ENCODE measurements at regions not wholly inside any gene's neighbourhood (a gene's known extent, or its start where the extent isn't known, plus 50 kb on each side); places are given as distances from the start of the nearest gene placed in this dataset.
A peak's percentile ranks its signal among the peaks of the same experiment; 100 is the strongest.

- Histone ChIP-seq H3K4me3 (ENCODE audit: insufficient read depth in 1 of 2, low read depth in 1 of 2, low read length in 2 of 2) (no peak overlapping the region), H3K27ac (ENCODE audit: low read length, poor library complexity, severe bottlenecking) (no peak overlapping the region), H4K91ac (ENCODE audit: low read length) (no peak overlapping the region), H3K4me2 (ENCODE audit: low read length, poor library complexity, severe bottlenecking) (no peak overlapping the region), H2BK5ac (ENCODE audit: low read depth, low read length, poor library complexity, severe bottlenecking) (no peak overlapping the region), H3K18ac (ENCODE audit: low read depth in 1 of 2, low read length in 2 of 2) (no peak overlapping the region), H3K79me1 (replicated peaks; ENCODE audit: low read length, poor library complexity, severe bottlenecking) (no peaks in the 10 kb centered on the region), H3K27me3 (ENCODE audit: control insufficient read depth in 1 of 2, insufficient read depth in 1 of 2, low read length in 2 of 2) (no peaks in the 10 kb centered on the region), H3K9me3 (ENCODE audit: control insufficient read depth, low read length) (no peaks in the 10 kb centered on the region), H2AK5ac (ENCODE audit: low read length, severe bottlenecking) (no peak overlapping the region), H2AFZ (ENCODE audit: low read depth, low read length) (no peak overlapping the region), H3K36me3 (ENCODE audit: control insufficient read depth in 1 of 2, insufficient read depth in 2 of 2, low read depth in 1 of 2, low read length in 2 of 2) (no peaks in the 10 kb centered on the region), H3K4ac (ENCODE audit: low read depth in 1 of 2, low read length in 2 of 2) (no peak overlapping the region), H4K8ac (ENCODE audit: low read length) (no peak overlapping the region), H2BK120ac (ENCODE audit: low read depth, low read length) (no peak overlapping the region), H3K4me1 (ENCODE audit: control insufficient read depth, insufficient read depth, low read depth, low read length) (no peaks in the 10 kb centered on the region), H3K23ac (ENCODE audit: low read length in 2 of 2) (no peak overlapping the region), H2BK15ac (ENCODE audit: low read depth, poor library complexity, severe bottlenecking) (no peak overlapping the region), H3K9ac (ENCODE audit: low read length) (no peak overlapping the region), H2BK12ac (ENCODE audit: low read length in 2 of 2) (no peak overlapping the region), H3K14ac (ENCODE audit: low read length in 2 of 2) (no peak overlapping the region)
- no peak for DNase-seq
- WGBS = no CpG with 5 or more reads among the region's 2 CpGs
These were observed 156.8 kb downstream of the SNAPC1 start for GRCh38 chr14:61918998-61919397.

- Histone ChIP-seq H2AFZ (ENCODE audit: low read depth, low read length) (no peak overlapping the region), H3K18ac (ENCODE audit: low read depth in 1 of 2, low read length in 2 of 2) (no peak overlapping the region), H4K91ac (ENCODE audit: low read length) (no peak overlapping the region), H4K8ac (ENCODE audit: low read length) (no peak overlapping the region), H3K9ac (ENCODE audit: low read length) (no peak overlapping the region), H3K4ac (ENCODE audit: low read depth in 1 of 2, low read length in 2 of 2) (no peak overlapping the region), H2BK5ac (ENCODE audit: low read depth, low read length, poor library complexity, severe bottlenecking) (no peak overlapping the region), H3K23ac (ENCODE audit: low read length in 2 of 2) (no peak overlapping the region), H3K79me1 (replicated peaks; ENCODE audit: low read length, poor library complexity, severe bottlenecking) (no peaks in the 10 kb centered on the region), H2BK15ac (ENCODE audit: low read depth, poor library complexity, severe bottlenecking) (no peak overlapping the region), H3K4me1 (ENCODE audit: control insufficient read depth, insufficient read depth, low read depth, low read length) (peaks cover 2% of the 10 kb centered on the region), H3K36me3 (ENCODE audit: control insufficient read depth in 1 of 2, insufficient read depth in 2 of 2, low read depth in 1 of 2, low read length in 2 of 2) (no peaks in the 10 kb centered on the region), H3K9me3 (ENCODE audit: control insufficient read depth, low read length) (no peaks in the 10 kb centered on the region), H3K27me3 (ENCODE audit: control insufficient read depth in 1 of 2, insufficient read depth in 1 of 2, low read length in 2 of 2) (no peaks in the 10 kb centered on the region), H3K4me2 (ENCODE audit: low read length, poor library complexity, severe bottlenecking) (no peak overlapping the region), H3K27ac (ENCODE audit: low read length, poor library complexity, severe bottlenecking) (no peak overlapping the region), H2BK12ac (ENCODE audit: low read length in 2 of 2) (no peak overlapping the region), H2BK120ac (ENCODE audit: low read depth, low read length) (no peak overlapping the region), H3K4me3 (ENCODE audit: insufficient read depth in 1 of 2, low read depth in 1 of 2, low read length in 2 of 2) (no peak overlapping the region), H2AK5ac (ENCODE audit: low read length, severe bottlenecking) (no peak overlapping the region), H3K14ac (ENCODE audit: low read length in 2 of 2) (no peak overlapping the region)
- peak; percentile 21 for DNase-seq
- WGBS = 74% methylated on average over 3 of the region's 4 CpGs
These were observed 161.1 kb downstream of the SNAPC1 start for GRCh38 chr14:61923348-61923747.

GRCh38 chr14:61925043-61925442 lies 162.8 kb downstream of the SNAPC1 start:
- Histone ChIP-seq H3K14ac (ENCODE audit: low read length in 2 of 2) (no peak overlapping the region), H3K4me1 (ENCODE audit: control insufficient read depth, insufficient read depth, low read depth, low read length) (peaks cover 3% of the 10 kb centered on the region), H2AK5ac (ENCODE audit: low read length, severe bottlenecking) (peak overlapping the region; percentile 23), H3K18ac (ENCODE audit: low read depth in 1 of 2, low read length in 2 of 2) (no peak overlapping the region), H3K9ac (ENCODE audit: low read length) (no peak overlapping the region), H3K36me3 (ENCODE audit: control insufficient read depth in 1 of 2, insufficient read depth in 2 of 2, low read depth in 1 of 2, low read length in 2 of 2) (no peaks in the 10 kb centered on the region), H2BK15ac (ENCODE audit: low read depth, poor library complexity, severe bottlenecking) (no peak overlapping the region), H2BK12ac (ENCODE audit: low read length in 2 of 2) (no peak overlapping the region), H2AFZ (ENCODE audit: low read depth, low read length) (no peak overlapping the region), H3K9me3 (ENCODE audit: control insufficient read depth, low read length) (no peaks in the 10 kb centered on the region), H3K4me2 (ENCODE audit: low read length, poor library complexity, severe bottlenecking) (no peak overlapping the region), H3K4ac (ENCODE audit: low read depth in 1 of 2, low read length in 2 of 2) (no peak overlapping the region), H3K27me3 (ENCODE audit: control insufficient read depth in 1 of 2, insufficient read depth in 1 of 2, low read length in 2 of 2) (no peaks in the 10 kb centered on the region), H3K79me1 (replicated peaks; ENCODE audit: low read length, poor library complexity, severe bottlenecking) (peaks cover 2% of the 10 kb centered on the region), H2BK120ac (ENCODE audit: low read depth, low read length) (no peak overlapping the region), H4K8ac (ENCODE audit: low read length) (no peak overlapping the region), H3K27ac (ENCODE audit: low read length, poor library complexity, severe bottlenecking) (peak overlapping the region; percentile 47), H2BK5ac (ENCODE audit: low read depth, low read length, poor library complexity, severe bottlenecking) (no peak overlapping the region), H3K4me3 (ENCODE audit: insufficient read depth in 1 of 2, low read depth in 1 of 2, low read length in 2 of 2) (no peak overlapping the region), H3K23ac (ENCODE audit: low read length in 2 of 2) (no peak overlapping the region), H4K91ac (ENCODE audit: low read length) (no peak overlapping the region)
- peak; percentile 12 for DNase-seq
- 100% methylated on average over 1 of the region's 5 CpGs for WGBS

- WGBS = 63% methylated on average over 1 of the region's 1 CpG
- H3K79me1 ChIP-seq (replicated peaks; ENCODE audit: low read length, poor library complexity, severe bottlenecking) = peaks cover 9% of the 10 kb centered on the region
These were observed 163.7 kb downstream of the SNAPC1 start for GRCh38 chr14:61925732-61926435.

More at GRCh38 chr14:61925732-61926435, 163.7 kb downstream of the SNAPC1 start:
- Histone ChIP-seq H3K18ac (ENCODE audit: low read depth in 1 of 2, low read length in 2 of 2) (no peak overlapping the region), H3K9me3 (ENCODE audit: control insufficient read depth, low read length) (no peaks in the 10 kb centered on the region), H3K27me3 (ENCODE audit: control insufficient read depth in 1 of 2, insufficient read depth in 1 of 2, low read length in 2 of 2) (no peaks in the 10 kb centered on the region), H3K4me2 (ENCODE audit: low read length, poor library complexity, severe bottlenecking) (no peak overlapping the region), H3K36me3 (ENCODE audit: control insufficient read depth in 1 of 2, insufficient read depth in 2 of 2, low read depth in 1 of 2, low read length in 2 of 2) (peaks cover 0 to 2% of the 10 kb centered on the region in 2 experiments), H3K14ac (ENCODE audit: low read length in 2 of 2) (no peak overlapping the region), H2BK15ac (ENCODE audit: low read depth, poor library complexity, severe bottlenecking) (no peak overlapping the region), H3K4ac (ENCODE audit: low read depth in 1 of 2, low read length in 2 of 2) (no peak overlapping the region), H3K23ac (ENCODE audit: low read length in 2 of 2) (no peak overlapping the region), H3K4me1 (ENCODE audit: control insufficient read depth, insufficient read depth, low read depth, low read length) (peaks cover 6% of the 10 kb centered on the region), H2BK5ac (ENCODE audit: low read depth, low read length, poor library complexity, severe bottlenecking) (no peak overlapping the region), H4K91ac (ENCODE audit: low read length) (no peak overlapping the region), H2BK120ac (ENCODE audit: low read depth, low read length) (no peak overlapping the region), H3K9ac (ENCODE audit: low read length) (no peak overlapping the region), H4K8ac (ENCODE audit: low read length) (no peak overlapping the region), H3K4me3 (ENCODE audit: insufficient read depth in 1 of 2, low read depth in 1 of 2, low read length in 2 of 2) (no peak overlapping the region), H2AK5ac (ENCODE audit: low read length, severe bottlenecking) (peak overlapping the region; percentile 75), H3K27ac (ENCODE audit: low read length, poor library complexity, severe bottlenecking) (peak overlapping the region; percentile 96), H2AFZ (ENCODE audit: low read depth, low read length) (no peak overlapping the region), H2BK12ac (ENCODE audit: low read length in 2 of 2) (no peak overlapping the region)
- peak; percentile 54 for DNase-seq

Data from mesenchymal stem cell (in vitro differentiated cells and primary cell).